Gastrocnemius medialis (tissue), 4 donors: ENCODE measurements at regions not wholly inside any gene's neighbourhood (a gene's known extent, or its start where the extent isn't known, plus 50 kb on each side); places are given as distances from the start of the nearest gene placed in this dataset.

ENCODE experiments used
- ATAC-seq, 2 donors: fragments of 150-250 bp; one replicate each; pipeline ENCODE4 v1.9.1; 2016
- DNase-seq, 2 donors: peaks; one replicate each; pipeline ENCODE4 v3.0.0-alpha.2; 2019
- H3K27ac ChIP-seq, 4 donors: fragments of 200-600 bp; sonication (generic); 1 replicate in 1 of 4; 2 replicates in 3 of 4; pipeline ENCODE4 v1.5.1; 2016 to 2018; ENCODE audit warnings: mild to moderate bottlenecking in 2 of 4, moderate library complexity in 1 of 4
- H3K27me3 ChIP-seq, 3 donors: fragments of 200-600 bp; sonication (generic) in 2 of 3; 1 replicate in 1 of 3; 2 replicates in 2 of 3; pipeline versions ENCODE4 v1.5.1 to v1.6.0; 2016 to 2019; ENCODE audit warnings: mild to moderate bottlenecking in 1 of 3, moderate library complexity in 1 of 3
- H3K36me3 ChIP-seq, 2 donors: fragments of 200-600 bp; sonication (generic) in 1 of 2; one replicate each; pipeline ENCODE4 v1.5.1; 2017 to 2018
- H3K4me1 ChIP-seq, 2 donors: fragments of 200-600 bp; sonication (generic) in 1 of 2; one replicate each; pipeline ENCODE4 v1.5.1; 2016 to 2017; ENCODE audit warnings: mild to moderate bottlenecking in 2 of 2
- H3K4me3 ChIP-seq, 4 donors: fragments of 200-600 bp; sonication (generic) in 3 of 4; 1 replicate in 1 of 4; 2 replicates in 3 of 4; pipeline ENCODE4 v1.5.1; 2016 to 2019; ENCODE audit warnings: mild to moderate bottlenecking in 2 of 4
- H3K9me3 ChIP-seq, 3 donors: fragments of 200-600 bp; sonication (generic) in 2 of 3; 1 replicate in 1 of 3; 2 replicates in 2 of 3; pipeline ENCODE4 v1.5.1; 2016 to 2019
- POLR2A ChIP-seq, 2 donors: fragments of 450-650 bp; IDR thresholded peaks; one replicate each; pipeline ENCODE4 v1.6.1; 2017; ENCODE audit warnings: antibody characterized with exemption in 2 of 2, mild to moderate bottlenecking in 2 of 2, moderate library complexity in 2 of 2
- in situ Hi-C, 4 donors: fragments of 200-750 bp; cut with MboI; loops; one replicate each; pipeline versions ENCODE4 v1.15.0 to v1.8.0; 2017; ENCODE audit warnings: low sequenced_read_pairs in 4 of 4
- intact Hi-C: fragments of 100-400 bp; cut with DNase I; formaldehyde crosslinking; loops from one replicate; pipeline ENCODE4 v1.15.1; 2023; ENCODE audit warnings: low total_unique reads
- TF ChIP-seq, protein P1 (sequence below), 5 experiments: fragments of 450-650 bp in 3 of 5; fragments of 200-600 bp in 2 of 5; sonication (generic) in 2 of 5; IDR thresholded peaks in 4 of 5; conservative IDR thresholded peaks in 1 of 5; 1 replicate in 4 of 5; 2 replicates in 1 of 5; pipeline ENCODE4 v1.5.1; 2016 to 2019; ENCODE audit warnings: antibody characterized with exemption in 5 of 5, mild to moderate bottlenecking in 3 of 5, moderate library complexity in 3 of 5

DNA sequence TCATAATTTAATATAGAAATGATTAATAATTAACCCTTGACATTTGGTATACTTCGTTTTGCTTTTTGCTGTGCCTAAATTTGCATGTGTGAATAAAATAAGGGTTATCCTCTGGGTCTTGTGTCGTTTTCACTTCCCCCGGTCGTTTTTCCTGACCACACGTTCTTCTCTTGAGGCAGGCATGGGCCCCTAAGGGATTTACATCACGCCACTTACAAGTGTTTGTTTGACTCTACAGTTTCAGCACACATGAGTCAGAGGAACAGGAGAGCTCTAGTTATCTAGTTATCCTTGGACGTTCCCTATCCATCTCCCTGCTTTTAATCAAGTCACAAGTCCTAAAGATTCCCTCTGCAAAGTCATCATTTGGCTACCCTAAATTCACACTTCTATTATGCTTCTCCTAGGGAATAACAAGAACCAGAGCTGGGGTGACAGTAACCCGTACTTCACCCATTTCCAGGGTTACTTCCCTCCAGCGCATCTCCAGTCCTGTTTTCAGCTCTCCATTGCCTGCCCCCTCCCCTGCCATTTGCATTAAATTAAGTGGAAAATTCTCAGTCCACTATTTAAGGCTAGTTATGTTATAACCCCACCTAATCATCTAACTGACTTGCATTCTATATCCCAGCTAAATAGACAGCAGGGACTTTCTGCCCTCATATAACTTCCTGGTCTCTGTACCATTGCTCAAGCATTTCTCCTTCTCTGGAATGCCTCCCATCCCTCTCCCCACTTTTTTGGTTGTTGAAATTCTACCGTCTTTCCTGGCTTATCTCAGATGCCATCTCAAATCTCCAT is 206.9 kb downstream of the PTEN start:
- Histone ChIP-seq H3K27ac (no peak overlapping the region), H3K4me1 (no peaks in the 10 kb centered on the region), H3K4me3 (no peak overlapping the region), H3K27me3 (no peaks in the 10 kb centered on the region), H3K36me3 (no peaks in the 10 kb centered on the region), H3K9me3 (no peaks in the 10 kb centered on the region)
- ATAC-seq (no peak), DNase-seq (no peak)
- TF ChIP-seq, protein P1, sequence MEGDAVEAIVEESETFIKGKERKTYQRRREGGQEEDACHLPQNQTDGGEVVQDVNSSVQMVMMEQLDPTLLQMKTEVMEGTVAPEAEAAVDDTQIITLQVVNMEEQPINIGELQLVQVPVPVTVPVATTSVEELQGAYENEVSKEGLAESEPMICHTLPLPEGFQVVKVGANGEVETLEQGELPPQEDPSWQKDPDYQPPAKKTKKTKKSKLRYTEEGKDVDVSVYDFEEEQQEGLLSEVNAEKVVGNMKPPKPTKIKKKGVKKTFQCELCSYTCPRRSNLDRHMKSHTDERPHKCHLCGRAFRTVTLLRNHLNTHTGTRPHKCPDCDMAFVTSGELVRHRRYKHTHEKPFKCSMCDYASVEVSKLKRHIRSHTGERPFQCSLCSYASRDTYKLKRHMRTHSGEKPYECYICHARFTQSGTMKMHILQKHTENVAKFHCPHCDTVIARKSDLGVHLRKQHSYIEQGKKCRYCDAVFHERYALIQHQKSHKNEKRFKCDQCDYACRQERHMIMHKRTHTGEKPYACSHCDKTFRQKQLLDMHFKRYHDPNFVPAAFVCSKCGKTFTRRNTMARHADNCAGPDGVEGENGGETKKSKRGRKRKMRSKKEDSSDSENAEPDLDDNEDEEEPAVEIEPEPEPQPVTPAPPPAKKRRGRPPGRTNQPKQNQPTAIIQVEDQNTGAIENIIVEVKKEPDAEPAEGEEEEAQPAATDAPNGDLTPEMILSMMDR (IDR thresholded peaks at IDR 0.05 in 4 of 5, conservative IDR thresholded peaks at IDR 0.05 in 1 of 5): no peak
- no peak for TF ChIP-seq POLR2A (IDR thresholded peaks at IDR 0.05)
- in situ Hi-C loops: no loop called here
- intact Hi-C loops: no loop called here

- intact Hi-C loops: no loop called here
- Histone ChIP-seq H3K36me3 (no peaks in the 10 kb centered on the region), H3K27ac (no peak overlapping the region), H3K4me3 (no peak overlapping the region), H3K9me3 (no peaks in the 10 kb centered on the region), H3K27me3 (no peaks in the 10 kb centered on the region), H3K4me1 (peaks cover 6 to 10% of the 10 kb centered on the region in 2 donors)
- DNase-seq (no peak), ATAC-seq (no peak)
- in situ Hi-C loops: no loop called here
- TF ChIP-seq, protein P1 (IDR thresholded peaks at IDR 0.05 in 4 of 5, conservative IDR thresholded peaks at IDR 0.05 in 1 of 5): no peak
- no peak for TF ChIP-seq POLR2A (IDR thresholded peaks at IDR 0.05)
These were observed 208.5 kb downstream of the PTEN start for GRCh38 chr10:88071879-88072278.

DNA sequence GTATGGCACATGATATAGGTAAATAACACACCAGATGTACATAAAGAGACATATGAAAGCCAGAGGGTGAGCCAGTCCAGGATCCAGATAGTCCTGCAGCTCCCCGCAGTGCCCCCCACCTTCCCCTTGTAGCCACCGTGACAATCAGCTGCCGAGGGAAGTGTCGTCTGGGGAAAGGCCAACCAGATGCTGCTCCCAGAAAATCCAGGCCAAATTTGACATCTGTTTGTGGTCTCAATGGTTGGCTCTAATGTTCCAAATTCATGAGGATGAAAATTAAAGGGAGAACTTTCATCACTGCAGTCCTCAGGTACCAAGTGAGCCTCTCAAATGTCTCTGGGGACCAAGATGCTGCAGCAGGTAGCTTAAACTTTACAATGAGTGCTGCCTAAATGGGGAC is 210.3 kb downstream of the PTEN start:
- Histone ChIP-seq H3K27me3 (no peaks in the 10 kb centered on the region), H3K4me1 (peaks cover 6 to 10% of the 10 kb centered on the region in 2 donors), H3K27ac (no peak overlapping the region), H3K36me3 (no peaks in the 10 kb centered on the region), H3K4me3 (no peak overlapping the region), H3K9me3 (no peaks in the 10 kb centered on the region)
- no peak for DNase-seq
- TF ChIP-seq, protein P1 (IDR thresholded peaks at IDR 0.05 in 4 of 5, conservative IDR thresholded peaks at IDR 0.05 in 1 of 5): no peak
- TF ChIP-seq POLR2A (IDR thresholded peaks at IDR 0.05): no peak
- ATAC-seq: no peak
- in situ Hi-C loops: no loop called here
- intact Hi-C loops: no loop called here

DNA sequence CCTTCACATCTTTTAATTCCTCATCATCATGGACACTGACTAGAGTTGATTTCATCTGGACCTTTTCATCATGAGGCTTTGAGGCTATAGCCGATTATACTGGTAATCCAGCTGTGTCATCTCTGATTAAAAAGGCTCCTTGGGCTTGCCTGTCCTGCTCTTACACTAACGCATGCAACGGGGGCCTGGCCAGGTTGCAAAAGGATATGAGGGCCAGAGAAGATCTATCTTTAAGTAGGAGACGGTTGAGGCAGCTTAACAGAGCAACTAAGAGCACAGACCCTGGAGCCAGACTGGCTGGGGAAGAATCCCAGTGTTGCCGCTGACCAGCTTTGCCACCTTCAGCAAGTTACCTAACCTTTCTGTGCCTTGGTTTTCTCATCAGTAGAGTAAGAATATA is 211.5 kb downstream of the PTEN start:
- Histone ChIP-seq H3K4me3 (no peak overlapping the region), H3K27me3 (no peaks in the 10 kb centered on the region), H3K36me3 (no peaks in the 10 kb centered on the region), H3K27ac (no peak overlapping the region), H3K4me1 (peaks cover 6 to 10% of the 10 kb centered on the region in 2 donors), H3K9me3 (no peaks in the 10 kb centered on the region)
- TF ChIP-seq, protein P1 (IDR thresholded peaks at IDR 0.05 in 4 of 5, conservative IDR thresholded peaks at IDR 0.05 in 1 of 5): no peak
- TF ChIP-seq POLR2A (IDR thresholded peaks at IDR 0.05): no peak
- DNase-seq (no peak), ATAC-seq (no peak)
- in situ Hi-C loops: no loop called here
- intact Hi-C loops: no loop called here
